GM23338 (cell line): ENCODE measurements at regions not wholly inside any gene's neighbourhood (a gene's known extent, or its start where the extent isn't known, plus 50 kb on each side); places are given as distances from the start of the nearest gene placed in this dataset.

Experiments
- ATAC-seq: fragments of 200-7000 bp; cut with Tn5 transposase; 3 replicates; pipeline ENCODE4 v1.9.1; 2020
- DNase-seq: peaks from one replicate; pipeline ENCODE4 v3.0.0-alpha.2; 2015; ENCODE audit warnings: low spot score
- H2AFZ ChIP-seq: fragments of 200-600 bp; sonication (generic); 2 replicates; pipeline ENCODE4 v1.8.0; 2016; ENCODE audit warnings: antibody characterized with exemption, mild to moderate bottlenecking, moderate library complexity
- H3F3A ChIP-seq: fragments of 200-600 bp; sonication (generic); replicated peaks from 2 replicates; pipeline ENCODE4 v1.8.0; 2017; ENCODE audit warnings: antibody characterized with exemption, mixed run types, low read depth
- H3K27ac ChIP-seq: fragments of 200-600 bp; sonication (generic); 2 replicates; pipeline ENCODE4 v1.6.1; 2016; ENCODE audit warnings: low read depth
- H3K27me3 ChIP-seq: fragments of 200-600 bp; sonication (generic); 2 replicates; pipeline ENCODE4 v1.8.0; 2016; ENCODE audit warnings: mild to moderate bottlenecking, mixed run types, moderate library complexity; ENCODE audit not compliant: insufficient read depth
- H3K36me3 ChIP-seq: fragments of 200-600 bp; sonication (generic); 2 replicates; pipeline ENCODE4 v1.8.0; 2016; ENCODE audit warnings: mild to moderate bottlenecking; ENCODE audit not compliant: insufficient read depth
- H3K4me1 ChIP-seq: fragments of 200-600 bp; sonication (generic); 2 replicates; pipeline ENCODE4 v1.8.0; 2016; ENCODE audit warnings: mild to moderate bottlenecking, moderate library complexity; ENCODE audit not compliant: insufficient read depth
- H3K4me2 ChIP-seq: fragments of 200-600 bp; sonication (generic); 2 replicates; pipeline ENCODE4 v1.7.1; 2017; ENCODE audit warnings: mixed run types
- H3K4me3 ChIP-seq: fragments of 200-600 bp; sonication (generic); 2 replicates; pipeline ENCODE4 v1.6.1; 2016; ENCODE audit warnings: mixed run types
- H3K79me2 ChIP-seq: fragments of 200-600 bp; sonication (generic); replicated peaks from 2 replicates; pipeline ENCODE4 v1.8.0; 2017; ENCODE audit warnings: mild to moderate bottlenecking; ENCODE audit not compliant: insufficient read depth
- H3K9me2 ChIP-seq: fragments of 200-600 bp; sonication (generic); 2 replicates; pipeline ENCODE4 v1.8.0; 2017; ENCODE audit not compliant: insufficient read depth
- H4K20me1 ChIP-seq: fragments of 200-600 bp; sonication (generic); replicated peaks from 2 replicates; pipeline ENCODE4 v1.8.0; 2017; ENCODE audit warnings: mild to moderate bottlenecking; ENCODE audit not compliant: insufficient read depth
- H3K27ac Mint-ChIP-seq: 2 replicates; pipeline ENCODE4 v1.8.0; 2020; ENCODE audit warnings: inconsistent platforms, mild to moderate bottlenecking, moderate library complexity, mixed read lengths
- H3K27me3 Mint-ChIP-seq: 3 replicates; pipeline ENCODE4 v1.8.0; 2022; ENCODE audit warnings: low read depth, mild to moderate bottlenecking, moderate library complexity, mixed read lengths, inconsistent platforms; ENCODE audit not compliant: insufficient read depth, poor library complexity
- H3K36me3 Mint-ChIP-seq: 3 replicates; pipeline ENCODE4 v1.8.0; 2021; ENCODE audit warnings: low read depth, mild to moderate bottlenecking, inconsistent platforms, moderate library complexity, mixed read lengths
- H3K4me1 Mint-ChIP-seq: 3 replicates; pipeline ENCODE4 v1.8.0; 2020; ENCODE audit warnings: mild to moderate bottlenecking, inconsistent platforms, mixed read lengths
- H3K4me3 Mint-ChIP-seq: 3 replicates; pipeline ENCODE4 v1.8.0; 2021; ENCODE audit warnings: moderate library complexity, mild to moderate bottlenecking, inconsistent platforms, mixed read lengths
- H3K9me3 Mint-ChIP-seq: 3 replicates; pipeline ENCODE4 v1.8.0; 2020; ENCODE audit warnings: moderate library complexity, mild to moderate bottlenecking, inconsistent platforms, mixed read lengths
- CREB1 ChIP-seq: fragments of 250-450 bp; sonication (Bioruptor Pico); IDR thresholded peaks from 2 replicates; pipeline ENCODE4 v1.5.0; 2020; ENCODE audit warnings: low read depth, mild to moderate bottlenecking, moderate library complexity
- CTCF ChIP-seq, 2 experiments: fragments of 200-600 bp in 1 of 2; sonication (generic) in 1 of 2; conservative IDR thresholded peaks; 2 replicates each; pipeline versions ENCODE4 v1.5.1 to v1.6.1; 2016 to 2017; ENCODE audit warnings: antibody characterized with exemption in 2 of 2, low read depth in 2 of 2, mild to moderate bottlenecking in 2 of 2, moderate library complexity in 1 of 2
- ETS1 ChIP-seq: IDR thresholded peaks from 2 replicates; pipeline ENCODE4 v1.6.1; 2016; ENCODE audit warnings: antibody characterized with exemption
- EZH2 ChIP-seq: fragments of 200-600 bp; sonication (generic); IDR thresholded peaks from one replicate; pipeline ENCODE4 v1.8.0; 2017; ENCODE audit warnings: antibody characterized with exemption, mild to moderate bottlenecking, low read depth; ENCODE audit not compliant: unreplicated experiment
- EZH2phosphoT487 ChIP-seq: fragments of 200-600 bp; sonication (generic); IDR thresholded peaks from one replicate; pipeline ENCODE4 v1.8.1; 2018; ENCODE audit warnings: antibody characterized with exemption; ENCODE audit not compliant: unreplicated experiment
- JUNB ChIP-seq: IDR thresholded peaks from one replicate; pipeline ENCODE4 v1.6.1; 2016; ENCODE audit warnings: antibody characterized with exemption; ENCODE audit not compliant: unreplicated experiment
- NANOG ChIP-seq: IDR thresholded peaks from 2 replicates; pipeline ENCODE4 v1.6.1; 2016; ENCODE audit warnings: antibody characterized with exemption, borderline replicate concordance
- POLR2AphosphoS5 ChIP-seq: IDR thresholded peaks from 2 replicates; pipeline ENCODE4 v1.6.1; 2016; ENCODE audit warnings: antibody characterized with exemption, low read depth
- REST ChIP-seq: IDR thresholded peaks from one replicate; pipeline ENCODE4 v1.6.1; 2018; ENCODE audit warnings: antibody characterized with exemption; ENCODE audit not compliant: unreplicated experiment
- STAT1 ChIP-seq: IDR thresholded peaks from one replicate; pipeline ENCODE4 v1.6.1; 2016; ENCODE audit warnings: antibody characterized with exemption; ENCODE audit not compliant: unreplicated experiment
- ZNF114 ChIP-seq: fragments of 250-450 bp; sonication (Bioruptor Pico); IDR thresholded peaks from 2 replicates; pipeline ENCODE4 v1.5.0; 2020; ENCODE audit warnings: mild to moderate bottlenecking, moderate library complexity
- ZNF331 ChIP-seq: fragments of 250-450 bp; sonication (Bioruptor Pico); IDR thresholded peaks from 2 replicates; pipeline ENCODE4 v1.5.0; 2020; ENCODE audit warnings: low read depth, mild to moderate bottlenecking, moderate library complexity
- ZNF462 ChIP-seq: fragments of 250-450 bp; sonication (Bioruptor Pico); IDR thresholded peaks from 2 replicates; pipeline ENCODE4 v1.5.0; 2020; ENCODE audit warnings: mild to moderate bottlenecking, moderate library complexity

GRCh38 chr12:30548203-30548602 is 147.5 kb downstream of the IPO8 start:
- Histone ChIP-seq H2AFZ (no peak overlapping the region), H3K9me2 (0 out of 2 replicates have a peak, but pooled peaks cover 6% of the 10 kb centered on the region), H3K27me3 (no peaks in the 10 kb centered on the region), H3K79me2 (no peaks in the 10 kb centered on the region), H4K20me1 (no peaks in the 10 kb centered on the region), H3K4me2 (no peak overlapping the region), H3K27ac (no peak overlapping the region), H3F3A (no peaks in the 10 kb centered on the region), H3K36me3 (no peaks in the 10 kb centered on the region), H3K4me1 (no peaks in the 10 kb centered on the region), H3K4me3 (no peak overlapping the region)
- peaks cover 5% of the 10 kb centered on the region for H3K27me3 Mint-ChIP-seq
- no peaks in the 10 kb centered on the region; the same call in 2 of the 3 replicates for H3K36me3 Mint-ChIP-seq
- H3K4me1 Mint-ChIP-seq, result no peaks in the 10 kb centered on the region
- TF ChIP-seq ZNF331 (no peak), POLR2AphosphoS5 (no peak), JUNB (no peak), ETS1 (no peak), CTCF (conservative IDR thresholded peaks at IDR 0.05; ENCODE audit: low read depth in 2 of 2) (no peak), STAT1 (no peak), CREB1 (CRISPR knock-in tag) (no peak), EZH2 (no peak), NANOG (no peak), ZNF462 (no peak), EZH2phosphoT487 (no peak), REST (no peak), ZNF114 (CRISPR knock-in tag) (no peak)
- no peak for DNase-seq
- H3K27ac Mint-ChIP-seq, result no peak overlapping the region
- peaks cover 20% of the 10 kb centered on the region for H3K9me3 Mint-ChIP-seq
- no peak overlapping the region for H3K4me3 Mint-ChIP-seq
- no peak for ATAC-seq
